B cell (primary cell): ENCODE measurements at regions not wholly inside any gene's neighbourhood (a gene's known extent, or its start where the extent isn't known, plus 50 kb on each side); places are given as distances from the start of the nearest gene placed in this dataset.

ENCODE experiments used
- ATAC-seq: fragments of 200-7000 bp; cut with Tn5 transposase; one replicate; pipeline ENCODE4 v1.10.0; 2021; ENCODE audit warnings: low read depth, mild to moderate bottlenecking, moderate number of reproducible peaks, moderate library complexity
- CTCF ChIA-PET: fragments of 350-600 bp; sonication (Branson Sonifier 250); formaldehyde crosslinking; loops from one replicate; lab custom pipeline; 2021; ENCODE audit warnings: antibody characterized with exemption, inconsistent platforms; lab: Charles Lee
- POLR2A ChIA-PET: fragments of 350-600 bp; sonication (Branson Sonifier 250); formaldehyde crosslinking; loops from one replicate; lab custom pipeline; 2021; ENCODE audit warnings: antibody characterized with exemption; lab: Charles Lee
- DNase-seq: peaks from one replicate; pipeline ENCODE4 v3.0.0; 2013
- H2AFZ ChIP-seq: 2 replicates; pipeline ENCODE4 v1.6.1; 2012; ENCODE audit warnings: mild to moderate bottlenecking, low read depth, low read length; ENCODE audit not compliant: insufficient read depth, poor library complexity, severe bottlenecking
- H3K27ac ChIP-seq, 2 donors: 1 replicate in 1 of 2; 2 replicates in 1 of 2; pipeline ENCODE4 v1.5.1; 2012 to 2013; ENCODE audit warnings: low read length in 2 of 2, mild to moderate bottlenecking in 2 of 2, moderate library complexity in 1 of 2
- H3K27me3 ChIP-seq, 4 experiments: fragments of 200-600 bp in 1 of 4; sonication (generic) in 1 of 4; replicated peaks in 1 of 4; 1 replicate in 2 of 4; 2 replicates in 2 of 4; pipeline versions ENCODE4 v1.6.1 to v1.7.0; 2013 to 2016; ENCODE audit warnings: low read length in 3 of 4, mild to moderate bottlenecking in 2 of 4, mixed read lengths in 1 of 4, moderate library complexity in 1 of 4; ENCODE audit not compliant: insufficient read depth in 4 of 4, control insufficient read depth in 3 of 4; ENCODE audit errors: control extremely low read depth in 1 of 4
- H3K36me3 ChIP-seq, 2 experiments: replicated peaks in 1 of 2; 1 replicate in 1 of 2; 2 replicates in 1 of 2; pipeline versions ENCODE4 v1.6.1 to v1.7.1; 2013; ENCODE audit warnings: low read length in 1 of 2; ENCODE audit not compliant: insufficient read depth in 2 of 2, control insufficient read depth in 1 of 2; ENCODE audit errors: control extremely low read depth in 1 of 2, extremely low read depth in 1 of 2
- H3K4me1 ChIP-seq, 2 donors: fragments of 200-600 bp in 1 of 2; sonication (generic) in 1 of 2; 1 replicate in 1 of 2; 2 replicates in 1 of 2; pipeline versions ENCODE4 v1.5.1 to v1.6.1; 2013 to 2017; ENCODE audit warnings: low read length in 2 of 2; ENCODE audit not compliant: control insufficient read depth in 2 of 2, insufficient read depth in 2 of 2
- H3K4me2 ChIP-seq: replicated peaks from 2 replicates; pipeline ENCODE3; 2012; ENCODE audit warnings: mild to moderate bottlenecking, low read depth, low read length; ENCODE audit not compliant: poor library complexity, severe bottlenecking
- H3K4me3 ChIP-seq, 5 experiments: fragments of 200-600 bp in 1 of 5; sonication (generic) in 1 of 5; 1 replicate in 3 of 5; 2 replicates in 2 of 5; pipeline versions ENCODE4 v1.5.1 to v1.7.0; 2011 to 2016; ENCODE audit warnings: low read length in 4 of 5, mild to moderate bottlenecking in 4 of 5, low read depth in 2 of 5, control low read depth in 1 of 5, moderate library complexity in 1 of 5; ENCODE audit not compliant: insufficient read depth in 1 of 5; ENCODE audit errors: control extremely low read depth in 1 of 5, extremely low read depth in 1 of 5
- H3K79me2 ChIP-seq: fragments of 200-600 bp; sonication (generic); one replicate; pipeline ENCODE4 v1.6.0; 2016; ENCODE audit warnings: low read length; ENCODE audit not compliant: control insufficient read depth, insufficient read depth
- H3K9ac ChIP-seq: fragments of 200-600 bp; sonication (generic); 2 replicates; pipeline ENCODE4 v1.6.1; 2017; ENCODE audit warnings: mild to moderate bottlenecking, low read length, moderate library complexity
- H3K9me3 ChIP-seq, 3 donors: one replicate each; pipeline versions ENCODE4 v1.6.1 to v1.7.1; 2013; ENCODE audit warnings: low read length in 2 of 3; ENCODE audit not compliant: control insufficient read depth in 2 of 3, insufficient read depth in 1 of 3; ENCODE audit errors: control extremely low read depth in 1 of 3
- H4K20me1 ChIP-seq: 2 replicates; pipeline ENCODE4 v1.6.0; 2012; ENCODE audit warnings: mild to moderate bottlenecking, low read length; ENCODE audit not compliant: insufficient read depth, control insufficient read depth, poor library complexity, severe bottlenecking
- H3K27ac Mint-ChIP-seq: one replicate; pipeline ENCODE4 v1.8.0; 2021; ENCODE audit warnings: mixed read lengths
- H3K27me3 Mint-ChIP-seq: one replicate; pipeline ENCODE4 v1.8.0; 2021; ENCODE audit warnings: mixed read lengths
- H3K4me1 Mint-ChIP-seq: one replicate; pipeline ENCODE4 v1.8.0; 2021; ENCODE audit warnings: mixed read lengths
- H3K4me3 Mint-ChIP-seq: one replicate; pipeline ENCODE4 v1.8.0; 2021; ENCODE audit warnings: mixed read lengths
- H3K9me3 Mint-ChIP-seq: one replicate; pipeline ENCODE4 v1.8.0; 2022; ENCODE audit warnings: mixed read lengths; ENCODE audit not compliant: insufficient read depth
- EZH2 ChIP-seq: IDR thresholded peaks from 2 replicates; pipeline ENCODE4 v1.6.1; 2012; ENCODE audit warnings: borderline replicate concordance, low read depth, mild to moderate bottlenecking, moderate library complexity, low read length; ENCODE audit not compliant: insufficient read depth, poor library complexity, severe bottlenecking
- WGBS: methylation state at CpG from one replicate; pipeline ENCODE4 v1.1.5; 2013; ENCODE audit warnings: missing lambda C conversion rate; ENCODE audit not compliant: insufficient coverage; 5-methylcytosine and 5-hydroxymethylcytosine counted together
- intact Hi-C: fragments of 100-400 bp; cut with micrococcal nuclease; formaldehyde crosslinking; loops from one replicate; pipeline ENCODE4 v1.10.0; 2022
- TF ChIP-seq, protein P1 (sequence below): fragments of 200-600 bp; IDR thresholded peaks from one replicate; pipeline ENCODE4 v1.8.0; 2022; ENCODE audit warnings: antibody characterized with exemption, mild to moderate bottlenecking

DNA sequence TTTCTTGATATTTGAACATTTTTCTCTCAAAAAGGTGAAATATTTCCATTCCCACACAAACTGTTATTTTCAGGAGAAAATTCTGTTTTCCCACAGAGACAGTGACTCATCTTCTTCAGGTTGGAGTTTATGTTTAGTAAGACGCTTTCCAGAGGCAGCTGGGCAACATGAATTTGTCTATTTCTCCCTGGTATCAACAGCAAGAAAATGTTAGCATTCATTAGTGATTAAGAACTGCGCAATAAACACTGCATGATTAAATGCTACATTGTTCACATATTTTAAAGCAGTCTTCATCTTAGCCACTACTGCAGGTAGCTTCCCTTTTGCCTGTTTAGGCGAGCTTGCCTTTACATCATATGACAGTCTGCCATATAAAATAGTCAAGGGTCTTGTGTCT lies 295.7 kb downstream of the C6orf118 start:
- DNase-seq, result no peak
- no peak overlapping the region for H3K4me3 Mint-ChIP-seq
- no peak overlapping the region for H3K27ac Mint-ChIP-seq
- 100% methylated on average over 1 of the region's 3 CpGs for WGBS
- H3K9me3 Mint-ChIP-seq, result peaks cover 8% of the 10 kb centered on the region
- no peak for ATAC-seq
- Histone ChIP-seq H3K9me3 (no peaks in the 10 kb centered on the region), H3K9ac (no peak overlapping the region), H3K36me3 (no peaks in the 10 kb centered on the region), H3K79me2 (no peaks in the 10 kb centered on the region), H3K4me1 (no peaks in the 10 kb centered on the region), H3K27me3 (no peaks in the 10 kb centered on the region), H2AFZ (no peak overlapping the region), H3K27ac (no peak overlapping the region), H4K20me1 (no peaks in the 10 kb centered on the region), H3K4me3 (no peak overlapping the region), H3K4me2 (no peak overlapping the region)
- ChIA-PET POLR2A (no interaction called here), CTCF (no interaction called here)
- no peaks in the 10 kb centered on the region for H3K27me3 Mint-ChIP-seq
- no peaks in the 10 kb centered on the region for H3K4me1 Mint-ChIP-seq
- intact Hi-C loops, result no loop called here
- TF ChIP-seq, protein P1, sequence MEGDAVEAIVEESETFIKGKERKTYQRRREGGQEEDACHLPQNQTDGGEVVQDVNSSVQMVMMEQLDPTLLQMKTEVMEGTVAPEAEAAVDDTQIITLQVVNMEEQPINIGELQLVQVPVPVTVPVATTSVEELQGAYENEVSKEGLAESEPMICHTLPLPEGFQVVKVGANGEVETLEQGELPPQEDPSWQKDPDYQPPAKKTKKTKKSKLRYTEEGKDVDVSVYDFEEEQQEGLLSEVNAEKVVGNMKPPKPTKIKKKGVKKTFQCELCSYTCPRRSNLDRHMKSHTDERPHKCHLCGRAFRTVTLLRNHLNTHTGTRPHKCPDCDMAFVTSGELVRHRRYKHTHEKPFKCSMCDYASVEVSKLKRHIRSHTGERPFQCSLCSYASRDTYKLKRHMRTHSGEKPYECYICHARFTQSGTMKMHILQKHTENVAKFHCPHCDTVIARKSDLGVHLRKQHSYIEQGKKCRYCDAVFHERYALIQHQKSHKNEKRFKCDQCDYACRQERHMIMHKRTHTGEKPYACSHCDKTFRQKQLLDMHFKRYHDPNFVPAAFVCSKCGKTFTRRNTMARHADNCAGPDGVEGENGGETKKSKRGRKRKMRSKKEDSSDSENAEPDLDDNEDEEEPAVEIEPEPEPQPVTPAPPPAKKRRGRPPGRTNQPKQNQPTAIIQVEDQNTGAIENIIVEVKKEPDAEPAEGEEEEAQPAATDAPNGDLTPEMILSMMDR, result no peak
- no peak for TF ChIP-seq EZH2

DNA sequence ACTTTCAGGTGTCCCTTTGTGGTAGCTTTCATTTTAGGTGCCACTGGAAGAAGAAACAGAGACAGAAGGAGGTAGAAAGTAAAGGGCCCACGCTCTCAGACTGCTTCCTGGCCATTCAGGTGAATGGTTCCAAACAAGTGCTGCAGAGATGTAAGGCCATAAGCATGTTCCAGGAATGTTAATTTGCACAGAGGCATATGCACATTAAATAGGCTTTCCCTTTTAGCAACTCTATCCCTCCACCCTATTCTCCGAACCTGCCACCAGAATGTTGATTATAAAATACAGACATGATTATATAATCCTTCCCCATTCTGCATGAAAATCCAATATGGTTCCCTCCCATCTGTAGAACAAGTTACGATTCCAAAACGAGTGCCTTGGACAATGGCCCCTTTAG lies 297.2 kb downstream of the C6orf118 start:
- H3K4me1 ChIP-seq, result no peaks in the 10 kb centered on the region
- no peak for DNase-seq
- H3K4me3 Mint-ChIP-seq, result no peak overlapping the region
- H3K4me2 ChIP-seq, result no peak overlapping the region
- H2AFZ ChIP-seq, result no peak overlapping the region
- CTCF ChIA-PET, result no interaction called here
- H3K27me3 Mint-ChIP-seq, result no peaks in the 10 kb centered on the region
- peaks cover 10% of the 10 kb centered on the region for H3K9me3 Mint-ChIP-seq
- no peaks in the 10 kb centered on the region for H3K36me3 ChIP-seq
- no peaks in the 10 kb centered on the region for H3K4me1 Mint-ChIP-seq
- H3K9ac ChIP-seq, result no peak overlapping the region
- TF ChIP-seq EZH2, result no peak
- TF ChIP-seq, protein P1, result no peak
- no peak overlapping the region for H3K27ac ChIP-seq
- H3K9me3 ChIP-seq, result no peaks in the 10 kb centered on the region
- WGBS, result 92% methylated on average over 2 of the region's 4 CpGs
- ATAC-seq, result no peak
- H3K27ac Mint-ChIP-seq, result no peak overlapping the region
- intact Hi-C loops, result no loop called here
- no peaks in the 10 kb centered on the region for H3K79me2 ChIP-seq
- H3K4me3 ChIP-seq, result no peak overlapping the region
- POLR2A ChIA-PET, result no interaction called here
- no peaks in the 10 kb centered on the region for H4K20me1 ChIP-seq
- no peaks in the 10 kb centered on the region for H3K27me3 ChIP-seq
